HG03432 (cell line): ENCODE measurements at regions not wholly inside any gene's neighbourhood (a gene's known extent, or its start where the extent isn't known, plus 50 kb on each side); places are given as distances from the start of the nearest gene placed in this dataset.

Experiments
- ATAC-seq: cut with Tn5 transposase; IDR thresholded peaks from one replicate; pipeline ENCODE4 v1.9.1; 2021; ENCODE audit warnings: mild to moderate bottlenecking, moderate library complexity; ENCODE audit not compliant: unreplicated experiment

- no peak for ATAC-seq
Measured at GRCh38 chr3:187618722-187619121, 51.5 kb downstream of the SST start.

- no peak for ATAC-seq
Measured at GRCh38 chr3:187617213-187617612, 53.0 kb downstream of the SST start.

- ATAC-seq = peak; percentile 78
Measured at GRCh38 chr3:187616307-187616972, 53.8 kb downstream of the SST start.

- ATAC-seq = no peak
Measured at GRCh38 chr3:187615630-187616029, 54.6 kb downstream of the SST start.

GRCh38 chr3:187612656-187613055 lies 57.5 kb downstream of the SST start:
- no peak for ATAC-seq

- ATAC-seq = no peak
Measured at GRCh38 chr3:187610981-187611511, 59.1 kb downstream of the SST start.

- ATAC-seq = no peak
Measured at GRCh38 chr3:187594272-187594671, 75.9 kb downstream of the SST start.

- no peak for ATAC-seq
Measured at GRCh38 chr3:187593451-187593850, 76.7 kb downstream of the SST start.

GRCh38 chr3:187590861-187591576 lies 79.2 kb downstream of the SST start:
- ATAC-seq = no peak

- ATAC-seq = no peak
Measured at GRCh38 chr3:187587076-187587475, 83.1 kb downstream of the SST start.

- ATAC-seq = no peak
Measured at GRCh38 chr3:187586226-187586625, 84.0 kb downstream of the SST start.

GRCh38 chr3:187572441-187572840 lies 97.8 kb downstream of the SST start:
- no peak for ATAC-seq

GRCh38 chr3:187571701-187572100 lies 98.5 kb downstream of the SST start:
- ATAC-seq = no peak

- ATAC-seq = no peak
Measured at GRCh38 chr3:187570776-187571175, 99.4 kb downstream of the SST start.

GRCh38 chr3:187568171-187568570 lies 102.0 kb downstream of the SST start:
- no peak for ATAC-seq

- ATAC-seq = no peak
Measured at GRCh38 chr3:187567661-187568121, 102.5 kb downstream of the SST start.

GRCh38 chr3:187567021-187567420 lies 103.2 kb downstream of the SST start:
- ATAC-seq = no peak

GRCh38 chr3:187565701-187566100 lies 104.5 kb downstream of the SST start:
- ATAC-seq = no peak

- no peak for ATAC-seq
Measured at GRCh38 chr3:187558990-187559389, 111.2 kb downstream of the SST start.

GRCh38 chr3:187551416-187551815 lies 118.8 kb downstream of the SST start:
- ATAC-seq = no peak

- ATAC-seq = no peak
Measured at GRCh38 chr3:187550446-187550845, 119.7 kb downstream of the SST start.

- no peak for ATAC-seq
Measured at GRCh38 chr3:187545366-187545765, 124.8 kb downstream of the SST start.
